Adipocyte (in vitro differentiated cells): ENCODE measurements at regions not wholly inside any gene's neighbourhood (a gene's known extent, or its start where the extent isn't known, plus 50 kb on each side); places are given as distances from the start of the nearest gene placed in this dataset.

Experiments
- DNase-seq: peaks from one replicate; pipeline ENCODE4 v3.0.0-alpha.2; 2015; ENCODE audit warnings: low read depth
- H3K27me3 ChIP-seq: replicated peaks from 2 replicates; pipeline ENCODE4 v1.7.0; 2013; ENCODE audit warnings: mild to moderate bottlenecking, low read length, moderate library complexity; ENCODE audit not compliant: control insufficient read depth, insufficient read depth
- H3K36me3 ChIP-seq: 2 replicates; pipeline ENCODE4 v1.7.0; 2013; ENCODE audit warnings: low read length, mild to moderate bottlenecking, moderate library complexity; ENCODE audit not compliant: control insufficient read depth, insufficient read depth, severe bottlenecking
- H3K4me1 ChIP-seq: 2 replicates; pipeline ENCODE4 v1.7.0; 2013; ENCODE audit warnings: mild to moderate bottlenecking, low read length, moderate library complexity; ENCODE audit not compliant: control insufficient read depth, insufficient read depth
- H3K4me3 ChIP-seq: 2 replicates; pipeline ENCODE4 v1.7.0; 2013; ENCODE audit warnings: mild to moderate bottlenecking, low read length, moderate library complexity
- H3K9ac ChIP-seq: 2 replicates; pipeline ENCODE4 v1.7.0; 2013; ENCODE audit warnings: mild to moderate bottlenecking, low read length, moderate library complexity
- H3K9me3 ChIP-seq: 2 replicates; pipeline ENCODE4 v1.7.0; 2013; ENCODE audit warnings: mild to moderate bottlenecking, low read length, moderate library complexity; ENCODE audit not compliant: control insufficient read depth

GRCh38 chr2:9112079-9112721, 94.4 kb upstream of the ASAP2 start:
- peak; percentile 92 for DNase-seq
- Histone ChIP-seq H3K4me1 (peaks cover 8% of the 10 kb centered on the region), H3K27me3 (no peaks in the 10 kb centered on the region), H3K4me3 (no peak overlapping the region), H3K36me3 (no peaks in the 10 kb centered on the region), H3K9ac (peak overlapping the region; percentile 1), H3K9me3 (no peaks in the 10 kb centered on the region)

DNA sequence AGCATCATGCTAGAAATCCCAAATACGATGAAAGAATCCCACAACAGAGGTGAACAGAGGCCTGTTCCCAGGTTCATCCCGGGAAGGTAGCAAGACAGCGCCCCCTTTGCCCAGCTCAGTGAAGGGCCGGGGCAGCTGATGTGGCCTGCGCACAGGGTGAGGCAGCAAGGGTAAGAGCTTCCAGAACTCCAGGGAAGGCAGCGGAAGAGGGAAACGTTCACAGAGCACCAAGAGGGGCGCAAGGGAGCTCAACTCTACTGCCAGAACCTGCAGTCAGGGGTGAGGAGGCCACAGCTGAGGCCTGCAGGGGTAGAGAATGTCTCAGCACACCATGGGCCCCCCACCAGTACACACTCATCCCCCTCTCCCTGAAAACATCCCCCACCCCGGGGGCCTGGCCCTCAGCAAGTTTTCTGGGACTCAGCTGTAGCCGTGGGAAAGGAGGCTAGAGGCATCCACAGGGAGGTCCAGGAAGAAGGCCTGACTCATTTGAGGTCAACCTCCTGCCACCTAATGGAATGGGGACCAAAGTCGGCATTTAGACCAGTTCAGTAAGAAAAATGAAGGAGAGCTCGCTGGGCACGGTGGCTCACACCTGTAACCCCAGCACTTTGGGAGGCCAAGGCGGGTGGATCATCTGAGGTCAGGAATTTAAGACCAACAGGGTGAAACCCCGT, 95.6 kb upstream of the ASAP2 start:
- Histone ChIP-seq H3K27me3 (no peaks in the 10 kb centered on the region), H3K4me3 (no peak overlapping the region), H3K4me1 (peaks cover 8% of the 10 kb centered on the region), H3K36me3 (no peaks in the 10 kb centered on the region), H3K9me3 (no peaks in the 10 kb centered on the region), H3K9ac (no peak overlapping the region)
- no peak for DNase-seq

DNA sequence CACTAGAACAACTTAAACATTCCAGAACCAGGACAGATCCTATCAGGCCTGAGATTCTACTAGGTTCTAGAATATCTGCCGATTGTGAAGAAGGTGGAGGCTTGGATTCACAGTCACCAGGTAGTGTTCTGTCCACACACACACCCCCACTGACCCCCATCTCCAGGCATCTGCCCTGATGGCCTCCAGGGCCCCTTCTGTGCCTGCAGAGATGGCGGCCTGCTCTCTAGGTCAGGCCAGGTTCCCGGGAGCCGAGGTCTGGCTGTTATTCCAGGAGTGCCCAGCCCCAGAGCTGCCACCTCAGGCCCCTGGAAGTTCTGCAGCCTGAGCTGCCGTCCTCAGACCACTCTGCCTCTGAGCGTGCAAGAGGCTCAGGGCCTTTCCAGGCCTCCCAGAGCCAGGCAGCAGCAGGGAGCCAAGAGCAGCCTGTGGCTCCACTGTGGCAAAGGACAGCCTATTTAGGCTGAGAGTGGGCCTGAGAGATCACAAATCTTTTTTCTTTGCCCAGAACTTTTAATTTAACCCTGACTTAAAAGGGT, 96.2 kb upstream of the ASAP2 start:
- H3K36me3 ChIP-seq = no peaks in the 10 kb centered on the region
- no peak overlapping the region for H3K9ac ChIP-seq
- H3K27me3 ChIP-seq = no peaks in the 10 kb centered on the region
- H3K4me1 ChIP-seq = peaks cover 8% of the 10 kb centered on the region
- H3K4me3 ChIP-seq = no peak overlapping the region
- H3K9me3 ChIP-seq = no peaks in the 10 kb centered on the region
- no peak for DNase-seq

- H3K9ac ChIP-seq = no peak overlapping the region
- H3K9me3 ChIP-seq = no peaks in the 10 kb centered on the region
- no peaks in the 10 kb centered on the region for H3K27me3 ChIP-seq
- no peaks in the 10 kb centered on the region for H3K36me3 ChIP-seq
- no peak for DNase-seq
- peaks cover 8% of the 10 kb centered on the region for H3K4me1 ChIP-seq
- H3K4me3 ChIP-seq = no peak overlapping the region
Measured at GRCh38 chr2:9109871-9110270, 96.7 kb upstream of the ASAP2 start.

DNA sequence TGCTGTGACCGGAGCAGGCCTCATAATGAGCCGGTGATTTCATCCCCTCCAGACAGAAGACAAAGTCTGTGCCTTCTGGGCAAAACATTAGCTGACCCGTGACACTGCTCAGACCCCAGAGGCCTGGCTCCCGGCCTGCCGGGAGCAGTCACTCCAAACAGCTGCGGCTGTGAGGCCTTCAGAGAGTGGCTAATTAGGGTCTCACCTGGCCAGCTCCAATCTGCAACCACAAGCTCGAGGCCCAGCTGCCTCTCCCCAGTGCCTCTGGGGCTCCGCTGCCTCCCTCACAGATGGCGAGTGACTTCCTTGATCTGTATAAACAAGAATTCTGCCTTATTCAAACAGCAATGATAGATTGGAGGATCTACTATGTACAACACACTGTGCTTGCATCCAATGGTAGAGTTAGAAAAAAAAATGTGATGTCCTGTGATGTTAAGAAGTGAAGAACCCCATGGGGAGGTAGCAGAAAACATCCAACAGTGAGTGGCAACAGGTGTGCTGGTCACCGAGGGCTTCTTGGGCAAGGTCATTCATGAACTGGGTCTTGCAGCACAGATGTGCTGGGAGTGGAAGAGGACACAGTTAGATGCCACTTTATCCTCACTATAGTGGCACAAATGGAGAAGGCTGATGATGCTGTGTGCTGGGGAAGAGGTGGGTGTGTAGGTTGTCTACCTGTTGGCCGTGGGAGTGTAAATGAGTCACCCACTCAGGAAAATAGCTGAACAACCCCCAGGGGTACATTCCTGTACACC, 98.2 kb upstream of the ASAP2 start:
- DNase-seq = peak; percentile 14
- no peaks in the 10 kb centered on the region for H3K36me3 ChIP-seq
- no peak overlapping the region for H3K9ac ChIP-seq
- H3K27me3 ChIP-seq = no peaks in the 10 kb centered on the region
- H3K9me3 ChIP-seq = no peaks in the 10 kb centered on the region
- no peak overlapping the region for H3K4me3 ChIP-seq
- peaks cover 8% of the 10 kb centered on the region for H3K4me1 ChIP-seq

- peaks cover 4% of the 10 kb centered on the region for H3K4me1 ChIP-seq
Measured at GRCh38 chr2:9107168-9108025, 99.2 kb upstream of the ASAP2 start.

GRCh38 chr2:9106338-9107167, 100.1 kb upstream of the ASAP2 start:
- Histone ChIP-seq H3K4me3 (no peak overlapping the region), H3K27me3 (no peaks in the 10 kb centered on the region), H3K9ac (no peak overlapping the region), H3K36me3 (no peaks in the 10 kb centered on the region), H3K9me3 (no peaks in the 10 kb centered on the region), H3K4me1 (no peaks in the 10 kb centered on the region)
- no peak for DNase-seq

More at GRCh38 chr2:9107168-9108025, 99.2 kb upstream of the ASAP2 start:
- Histone ChIP-seq H3K4me3 (no peak overlapping the region), H3K27me3 (no peaks in the 10 kb centered on the region), H3K9me3 (no peaks in the 10 kb centered on the region), H3K9ac (no peak overlapping the region), H3K36me3 (no peaks in the 10 kb centered on the region)
- no peak for DNase-seq

DNA sequence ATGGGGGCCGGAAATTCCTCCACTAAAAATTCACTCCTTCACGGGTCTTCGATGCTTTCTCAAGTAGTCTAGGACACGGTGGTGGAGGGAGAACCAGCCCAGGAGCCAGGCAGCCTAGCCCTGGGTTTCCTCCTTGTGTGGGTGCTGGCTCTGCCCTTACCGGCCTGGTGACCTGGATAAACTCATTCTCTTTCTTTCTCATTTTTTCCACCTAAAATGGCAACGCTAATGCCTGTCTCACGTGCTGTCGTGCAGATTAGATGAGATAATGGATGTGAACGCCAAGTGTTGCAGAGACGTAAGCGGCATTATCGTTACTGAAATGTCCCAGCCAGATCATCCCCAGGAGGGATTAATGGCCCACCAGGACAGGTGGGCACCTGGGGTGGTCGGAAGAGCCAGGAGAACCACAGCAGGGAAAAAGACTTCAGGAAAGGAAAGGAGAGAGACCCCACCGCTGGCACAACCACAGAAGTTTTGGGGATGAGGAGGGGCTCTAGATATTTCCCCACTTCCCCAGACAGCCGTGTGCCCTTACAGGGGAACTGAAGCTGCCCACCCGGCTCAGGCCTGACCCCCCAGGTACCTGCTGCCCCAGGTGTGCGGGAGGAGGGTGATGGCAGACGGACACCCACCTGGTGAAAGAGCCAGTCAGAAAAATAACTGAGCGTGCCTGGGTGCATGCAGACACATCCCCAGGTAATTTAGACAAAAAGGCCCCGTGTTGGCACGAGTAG, 100.8 kb upstream of the ASAP2 start:
- no peak overlapping the region for H3K9ac ChIP-seq
- H3K4me1 ChIP-seq = no peaks in the 10 kb centered on the region
- no peaks in the 10 kb centered on the region for H3K9me3 ChIP-seq
- H3K4me3 ChIP-seq = no peak overlapping the region
- H3K36me3 ChIP-seq = no peaks in the 10 kb centered on the region
- DNase-seq = no peak
- no peaks in the 10 kb centered on the region for H3K27me3 ChIP-seq

DNA sequence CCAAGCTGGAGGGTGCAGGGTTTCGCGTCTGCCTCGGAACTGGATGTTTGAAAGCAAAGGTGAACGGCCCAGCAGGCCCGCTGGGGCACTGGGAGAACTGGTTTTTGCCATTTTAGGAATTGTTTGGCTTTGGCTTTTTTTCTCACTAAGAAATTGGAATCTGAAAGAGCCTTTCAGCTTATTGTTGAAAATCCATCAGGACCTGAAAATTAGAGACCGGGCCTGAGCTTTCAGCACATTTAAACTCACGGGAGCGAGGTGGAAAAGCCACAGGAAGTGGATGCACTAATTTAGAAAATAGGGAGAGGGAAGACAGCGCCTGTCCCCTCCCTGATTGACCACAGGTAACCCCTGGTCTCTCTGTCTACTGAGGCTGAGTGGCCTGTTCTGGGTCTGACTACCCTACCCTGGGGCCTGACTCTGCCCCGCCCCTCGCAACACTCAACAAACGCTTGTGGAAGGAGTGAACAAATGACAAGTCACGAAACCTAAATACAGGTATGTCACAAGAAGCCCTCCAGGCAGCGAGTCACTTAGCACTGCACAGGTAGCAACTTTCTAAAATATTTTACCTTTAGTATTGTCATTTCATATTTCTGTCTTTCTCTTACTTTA, 100.3 kb upstream of the MBOAT2 start:
- H3K9me3 ChIP-seq = no peaks in the 10 kb centered on the region
- H3K4me1 ChIP-seq = no peaks in the 10 kb centered on the region
- no peak overlapping the region for H3K9ac ChIP-seq
- no peaks in the 10 kb centered on the region for H3K27me3 ChIP-seq
- H3K4me3 ChIP-seq = no peak overlapping the region
- DNase-seq = no peak
- H3K36me3 ChIP-seq = no peaks in the 10 kb centered on the region
